NB4 (cell line): ENCODE measurements at regions not wholly inside any gene's neighbourhood (a gene's known extent, or its start where the extent isn't known, plus 50 kb on each side); places are given as distances from the start of the nearest gene placed in this dataset.

Source experiments
- CTCF ChIP-seq: IDR thresholded peaks from one replicate; pipeline ENCODE4 v1.5.1; 2012; ENCODE audit warnings: low read depth, low read length
- POLR2A ChIP-seq: IDR thresholded peaks from 2 replicates; pipeline ENCODE4 v1.6.1; 2011; ENCODE audit warnings: mild to moderate bottlenecking; ENCODE audit not compliant: insufficient read length; ENCODE audit errors: extremely low read depth

DNA sequence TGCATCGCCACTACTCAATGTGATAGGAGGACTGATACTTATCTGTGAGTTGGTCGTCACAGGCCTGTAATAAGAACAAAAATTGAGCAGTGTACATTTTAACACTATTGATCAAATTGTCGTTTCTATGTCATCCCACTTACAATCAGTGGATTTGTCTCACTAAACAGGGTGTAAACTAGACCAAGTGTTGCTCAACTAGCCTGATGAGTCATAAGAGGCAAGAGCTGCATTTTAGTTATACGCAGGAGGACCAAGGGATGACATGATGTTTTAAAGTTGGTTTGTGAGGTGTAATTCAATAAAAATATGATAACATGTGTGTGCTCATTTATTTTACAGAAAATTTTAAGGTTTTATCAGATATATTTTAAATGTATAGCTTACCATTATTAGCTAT, 1239.2 kb downstream of the REEP3 start:
- TF ChIP-seq CTCF = no peak
- no peak for TF ChIP-seq POLR2A
